Endodermal cell (in vitro differentiated cells): ENCODE measurements at regions not wholly inside any gene's neighbourhood (a gene's known extent, or its start where the extent isn't known, plus 50 kb on each side); places are given as distances from the start of the nearest gene placed in this dataset.

ENCODE experiments used
- DNase-seq: peaks from one replicate; pipeline ENCODE4 v3.0.0-alpha.2; 2017
- H3K27ac ChIP-seq: 2 replicates; pipeline ENCODE4 v1.5.1; 2013; ENCODE audit warnings: mild to moderate bottlenecking, low read depth, low read length, moderate library complexity
- H3K27me3 ChIP-seq: 2 replicates; pipeline ENCODE4 v1.6.1; 2013; ENCODE audit warnings: mild to moderate bottlenecking, low read length, moderate library complexity; ENCODE audit not compliant: insufficient read depth, control insufficient read depth, poor library complexity, severe bottlenecking
- H3K36me3 ChIP-seq: 2 replicates; pipeline ENCODE4 v1.7.0; 2013; ENCODE audit warnings: mild to moderate bottlenecking, low read length, moderate library complexity; ENCODE audit not compliant: control insufficient read depth, insufficient read depth
- H3K4me1 ChIP-seq: one replicate; pipeline ENCODE4 v1.7.0; 2013; ENCODE audit warnings: low read length; ENCODE audit not compliant: control insufficient read depth, insufficient read depth
- H3K4me3 ChIP-seq: 2 replicates; pipeline ENCODE4 v1.5.1; 2013; ENCODE audit warnings: mild to moderate bottlenecking, low read length, moderate library complexity
- H3K9ac ChIP-seq: 2 replicates; pipeline ENCODE4 v1.6.1; 2013; ENCODE audit warnings: mild to moderate bottlenecking, low read length, moderate library complexity; ENCODE audit not compliant: poor library complexity, severe bottlenecking; ENCODE audit errors: extremely low read depth
- H3K9me3 ChIP-seq: 2 replicates; pipeline ENCODE4 v1.6.1; 2013; ENCODE audit warnings: mild to moderate bottlenecking, low read length, moderate library complexity; ENCODE audit not compliant: control insufficient read depth
- H3K27ac Mint-ChIP-seq: 2 replicates; pipeline ENCODE4 v1.8.0; 2020; ENCODE audit warnings: mixed read lengths
- H3K27me3 Mint-ChIP-seq: 2 replicates; pipeline ENCODE4 v1.8.0; 2021; ENCODE audit warnings: mild to moderate bottlenecking, mixed read lengths; ENCODE audit not compliant: insufficient read depth
- H3K36me3 Mint-ChIP-seq: 2 replicates; pipeline ENCODE4 v1.8.0; 2020; ENCODE audit warnings: low read depth, mixed read lengths
- H3K4me1 Mint-ChIP-seq: 2 replicates; pipeline ENCODE4 v1.8.0; 2020; ENCODE audit warnings: mixed read lengths
- H3K4me3 Mint-ChIP-seq: 2 replicates; pipeline ENCODE4 v1.8.0; 2020; ENCODE audit warnings: mild to moderate bottlenecking, moderate library complexity, mixed read lengths
- H3K9me3 Mint-ChIP-seq: 2 replicates; pipeline ENCODE4 v1.8.0; 2020; ENCODE audit warnings: mild to moderate bottlenecking, mixed read lengths
- CTCF ChIP-seq: fragments of 200-600 bp; sonication (generic); conservative IDR thresholded peaks from 2 replicates; pipeline ENCODE4 v1.5.0; 2021; ENCODE audit warnings: antibody characterized with exemption, mild to moderate bottlenecking
- WGBS, 2 experiments: methylation state at CpG; one replicate each; pipeline versions ENCODE4 v1.1.5 to v1.1.7; 2013; ENCODE audit warnings: missing lambda C conversion rate in 2 of 2, mixed read lengths in 1 of 2; ENCODE audit not compliant: insufficient coverage in 1 of 2, insufficient read length in 1 of 2; 5-methylcytosine and 5-hydroxymethylcytosine counted together

- 89 to 94% methylated on average over 2 of the region's 3 CpGs for WGBS, 2 experiments
These were observed 500.1 kb downstream of the ENC1 start for GRCh38 chr5:74140409-74140808.

GRCh38 chr5:74139589-74139988 lies 500.9 kb downstream of the ENC1 start:
- Histone ChIP-seq H3K27me3 (no peaks in the 10 kb centered on the region), H3K36me3 (no peaks in the 10 kb centered on the region), H3K4me1 (no peaks in the 10 kb centered on the region), H3K27ac (no peak overlapping the region), H3K9ac (no peak overlapping the region), H3K4me3 (no peak overlapping the region), H3K9me3 (no peaks in the 10 kb centered on the region)
- Mint-ChIP-seq H3K27me3 (peaks cover 2% of the 10 kb centered on the region), H3K4me1 (no peaks in the 10 kb centered on the region), H3K36me3 (no peaks in the 10 kb centered on the region), H3K4me3 (no peak overlapping the region), H3K9me3 (no peaks in the 10 kb centered on the region), H3K27ac (no peak overlapping the region)
- no peak for DNase-seq
- TF ChIP-seq CTCF, result no peak
- WGBS, 2 experiments, result 92 to 97% methylated on average over 6 of the region's 6 CpGs

More at GRCh38 chr5:74140409-74140808, 500.1 kb downstream of the ENC1 start:
- Mint-ChIP-seq H3K4me3 (no peak overlapping the region), H3K36me3 (no peaks in the 10 kb centered on the region), H3K27me3 (peaks cover 2% of the 10 kb centered on the region), H3K4me1 (no peaks in the 10 kb centered on the region), H3K27ac (no peak overlapping the region), H3K9me3 (no peaks in the 10 kb centered on the region)
- Histone ChIP-seq H3K4me1 (no peaks in the 10 kb centered on the region), H3K36me3 (no peaks in the 10 kb centered on the region), H3K4me3 (no peak overlapping the region), H3K27me3 (no peaks in the 10 kb centered on the region), H3K9me3 (no peaks in the 10 kb centered on the region), H3K9ac (no peak overlapping the region), H3K27ac (no peak overlapping the region)
- TF ChIP-seq CTCF, result no peak
- no peak for DNase-seq

GRCh38 chr5:74138721-74139120 lies 501.8 kb downstream of the ENC1 start:
- no peaks in the 10 kb centered on the region for H3K4me1 Mint-ChIP-seq
- Histone ChIP-seq H3K4me3 (no peak overlapping the region), H3K4me1 (no peaks in the 10 kb centered on the region), H3K9me3 (no peaks in the 10 kb centered on the region), H3K36me3 (no peaks in the 10 kb centered on the region), H3K27me3 (no peaks in the 10 kb centered on the region), H3K27ac (no peak overlapping the region), H3K9ac (no peak overlapping the region)
- no peak for TF ChIP-seq CTCF
- H3K4me3 Mint-ChIP-seq, result no peak overlapping the region
- peaks cover 2% of the 10 kb centered on the region for H3K27me3 Mint-ChIP-seq
- no peak overlapping the region for H3K27ac Mint-ChIP-seq
- no peaks in the 10 kb centered on the region for H3K36me3 Mint-ChIP-seq
- 85 to 87% methylated on average over 2 of the region's 2 CpGs for WGBS, 2 experiments
- no peaks in the 10 kb centered on the region for H3K9me3 Mint-ChIP-seq
- no peak for DNase-seq
